Common myeloid progenitor, CD34-positive (primary cell): ENCODE measurements at regions not wholly inside any gene's neighbourhood (a gene's known extent, or its start where the extent isn't known, plus 50 kb on each side); places are given as distances from the start of the nearest gene placed in this dataset.
"Not testable (repeated sequence)": the region's sequence is repeated elsewhere in the genome, so short reads cannot be mapped to it uniquely, and the experiment has no call there.

Experiments
- CTCF ChIA-PET: fragments of 350-600 bp; sonication (Branson Sonifier 250); formaldehyde crosslinking; loops from one replicate; lab custom pipeline; 2021; ENCODE audit warnings: antibody characterized with exemption; lab: Charles Lee
- POLR2A ChIA-PET: fragments of 350-600 bp; sonication (Branson Sonifier 250); formaldehyde crosslinking; loops from one replicate; lab custom pipeline; 2021; ENCODE audit warnings: antibody characterized with exemption; lab: Charles Lee
- DNase-seq, 3 donors: peaks; one replicate each; pipeline versions ENCODE4 v3.0.0 to v3.0.0-alpha.2; 2013
- H3K27ac ChIP-seq, 2 experiments: 1 replicate in 1 of 2; 2 replicates in 1 of 2; pipeline ENCODE4 v1.7.0; 2013; ENCODE audit warnings: inconsistent platforms in 2 of 2, low read length in 2 of 2, mild to moderate bottlenecking in 2 of 2, low read depth in 1 of 2, moderate library complexity in 1 of 2; ENCODE audit not compliant: severe bottlenecking in 2 of 2, insufficient read depth in 1 of 2, poor library complexity in 1 of 2
- H3K27me3 ChIP-seq, 5 experiments: replicated peaks in 2 of 5; 1 replicate in 3 of 5; 2 replicates in 2 of 5; pipeline versions ENCODE4 v1.6.1 to v1.7.0; 2013; ENCODE audit warnings: low read length in 4 of 5, mild to moderate bottlenecking in 2 of 5, moderate library complexity in 2 of 5, inconsistent platforms in 1 of 5; ENCODE audit not compliant: insufficient read depth in 5 of 5, control insufficient read depth in 4 of 5
- H3K36me3 ChIP-seq, 4 experiments: 1 replicate in 2 of 4; 2 replicates in 2 of 4; pipeline versions ENCODE4 v1.6.1 to v1.7.0; 2013; ENCODE audit warnings: low read length in 3 of 4, control low read depth in 1 of 4, mild to moderate bottlenecking in 1 of 4; ENCODE audit not compliant: control insufficient read depth in 4 of 4, insufficient read depth in 4 of 4
- H3K4me1 ChIP-seq, 4 experiments: 1 replicate in 3 of 4; 2 replicates in 1 of 4; pipeline versions ENCODE4 v1.6.1 to v1.7.1; 2013; ENCODE audit warnings: low read length in 3 of 4, mild to moderate bottlenecking in 3 of 4, control low read depth in 1 of 4, inconsistent platforms in 1 of 4, moderate library complexity in 1 of 4; ENCODE audit not compliant: control insufficient read depth in 4 of 4, insufficient read depth in 4 of 4; ENCODE audit errors: control extremely low read depth in 1 of 4
- H3K4me3 ChIP-seq, 7 experiments: 1 replicate in 4 of 7; 2 replicates in 3 of 7; pipeline versions ENCODE4 v1.5.1 to v1.7.0; 2013; ENCODE audit warnings: mild to moderate bottlenecking in 7 of 7, low read length in 6 of 7, moderate library complexity in 6 of 7, inconsistent platforms in 2 of 7, low read depth in 2 of 7, control low read depth in 1 of 7; ENCODE audit not compliant: insufficient read depth in 4 of 7, control insufficient read depth in 1 of 7; ENCODE audit errors: extremely low read depth in 1 of 7
- H3K9me3 ChIP-seq, 5 experiments: 1 replicate in 4 of 5; 2 replicates in 1 of 5; pipeline versions ENCODE4 v1.6.1 to v1.7.1; 2013; ENCODE audit warnings: low read length in 4 of 5, mild to moderate bottlenecking in 2 of 5, inconsistent platforms in 1 of 5, low read depth in 1 of 5, moderate library complexity in 1 of 5; ENCODE audit not compliant: control insufficient read depth in 4 of 5, insufficient read depth in 2 of 5; ENCODE audit errors: control extremely low read depth in 1 of 5
- WGBS: methylation state at CpG from one replicate; pipeline ENCODE4 v1.1.5; 2013; ENCODE audit not compliant: insufficient coverage; 5-methylcytosine and 5-hydroxymethylcytosine counted together

GRCh38 chr1:100820195-100820594, 74.4 kb downstream of the EXTL2 start:
- CTCF ChIA-PET: not testable (repeated sequence)
- 80% methylated on average over 5 of the region's 6 CpGs for WGBS

GRCh38 chr1:100821919-100822318, 72.7 kb downstream of the EXTL2 start:
- H3K9me3 ChIP-seq, DNase-seq, H3K27ac ChIP-seq, CTCF ChIA-PET, H3K27me3 ChIP-seq, H3K4me1 ChIP-seq, H3K36me3 ChIP-seq, H3K4me3 ChIP-seq: not testable (repeated sequence)
- WGBS: 100% methylated on average over 1 of the region's 2 CpGs
- POLR2A ChIA-PET: interaction anchor here (0.7 kb wide), 1 partner anchor 199 kb away, joined by 5 read pairs; no protein-coding TSS in a partner anchor

More at GRCh38 chr1:100820195-100820594, 74.4 kb downstream of the EXTL2 start:
- H3K9me3 ChIP-seq, H3K27ac ChIP-seq, H3K4me3 ChIP-seq, H3K36me3 ChIP-seq, H3K4me1 ChIP-seq, POLR2A ChIA-PET, DNase-seq, H3K27me3 ChIP-seq: not testable (repeated sequence)
